WTC11 (cell line): ENCODE measurements at regions not wholly inside any gene's neighbourhood (a gene's known extent, or its start where the extent isn't known, plus 50 kb on each side); places are given as distances from the start of the nearest gene placed in this dataset.

Experiments
- ATAC-seq: fragments of 200-7000 bp; cut with Tn5 transposase; 2 replicates; pipeline ENCODE4 v1.10.0; 2021; ENCODE audit warnings: mild to moderate bottlenecking, moderate library complexity
- CTCF ChIA-PET: fragments of 300-600 bp; sonication (Branson Sonifier 250); formaldehyde crosslinking; loops from one replicate; lab custom pipeline; 2021; ENCODE audit warnings: antibody characterized with exemption; lab: Charles Lee
- POLR2A ChIA-PET: fragments of 350-600 bp; sonication (Branson Sonifier 250); formaldehyde crosslinking; loops from one replicate; lab custom pipeline; 2021; ENCODE audit warnings: antibody characterized with exemption; lab: Charles Lee
- DNase-seq: peaks from one replicate; pipeline ENCODE4 v3.0.0; 2021; ENCODE audit warnings: low spot score
- H3K27ac Mint-ChIP-seq: 2 replicates; pipeline ENCODE4 v1.8.0; 2021; ENCODE audit warnings: mixed read lengths
- H3K27me3 Mint-ChIP-seq: 2 replicates; pipeline ENCODE4 v1.8.0; 2021; ENCODE audit warnings: low read depth, mild to moderate bottlenecking, moderate library complexity, mixed read lengths
- H3K36me3 Mint-ChIP-seq: 2 replicates; pipeline ENCODE4 v1.8.0; 2021; ENCODE audit warnings: mixed read lengths
- H3K4me1 Mint-ChIP-seq: 2 replicates; pipeline ENCODE4 v1.8.0; 2022; ENCODE audit warnings: mixed read lengths
- H3K4me3 Mint-ChIP-seq: 2 replicates; pipeline ENCODE4 v1.8.0; 2021; ENCODE audit warnings: mild to moderate bottlenecking, moderate library complexity, mixed read lengths
- H3K9me3 Mint-ChIP-seq: 2 replicates; pipeline ENCODE4 v1.8.0; 2021; ENCODE audit warnings: mixed read lengths
- ATF1 ChIP-seq: sonication (generic); formaldehyde crosslinking; IDR thresholded peaks from 2 replicates; pipeline ENCODE4 v1.8.1; 2023; ENCODE audit warnings: mild to moderate bottlenecking, moderate library complexity, missing genetic modification reagents
- CBFB ChIP-seq: sonication (generic); formaldehyde crosslinking; IDR thresholded peaks from 2 replicates; pipeline ENCODE4 v1.8.1; 2022; ENCODE audit warnings: mild to moderate bottlenecking, low read depth, missing genetic modification reagents
- CREM ChIP-seq: sonication (generic); formaldehyde crosslinking; IDR thresholded peaks from 2 replicates; pipeline ENCODE4 v1.8.1; 2022; ENCODE audit warnings: mild to moderate bottlenecking, missing genetic modification reagents, moderate library complexity
- ELF4 ChIP-seq: sonication (generic); formaldehyde crosslinking; IDR thresholded peaks from 2 replicates; pipeline ENCODE4 v1.8.1; 2022; ENCODE audit warnings: low read depth, mild to moderate bottlenecking, moderate library complexity, missing genetic modification reagents
- EMX1 ChIP-seq: fragments of 250-450 bp; sonication (Bioruptor Pico); IDR thresholded peaks from 2 replicates; pipeline ENCODE4 v1.8.0; 2021; ENCODE audit warnings: mild to moderate bottlenecking
- ESRRA ChIP-seq: sonication (generic); formaldehyde crosslinking; IDR thresholded peaks from 2 replicates; pipeline ENCODE4 v1.8.1; 2022; ENCODE audit warnings: mild to moderate bottlenecking, missing genetic modification reagents, borderline replicate concordance
- ETV6 ChIP-seq: sonication (generic); formaldehyde crosslinking; IDR thresholded peaks from 2 replicates; pipeline ENCODE4 v1.8.1; 2022; ENCODE audit warnings: mild to moderate bottlenecking, missing genetic modification reagents
- FOXJ3 ChIP-seq: sonication (generic); formaldehyde crosslinking; IDR thresholded peaks from 2 replicates; pipeline ENCODE4 v1.9.0; 2021; ENCODE audit warnings: missing genetic modification reagents, mild to moderate bottlenecking, borderline replicate concordance
- GABPB1 ChIP-seq: sonication (generic); formaldehyde crosslinking; IDR thresholded peaks from 2 replicates; pipeline ENCODE4 v1.8.1; 2023; ENCODE audit warnings: mild to moderate bottlenecking, missing genetic modification reagents
- NFATC4 ChIP-seq: fragments of 250-450 bp; sonication (Bioruptor Pico); IDR thresholded peaks from 2 replicates; pipeline ENCODE4 v1.9.0; 2021; ENCODE audit warnings: mild to moderate bottlenecking
- NFE2L1 ChIP-seq: sonication (generic); formaldehyde crosslinking; IDR thresholded peaks from 2 replicates; pipeline ENCODE4 v1.8.1; 2023; ENCODE audit warnings: missing genetic modification reagents
- RORB ChIP-seq: fragments of 250-450 bp; sonication (Bioruptor Pico); IDR thresholded peaks from 2 replicates; pipeline ENCODE4 v1.9.0; 2021; ENCODE audit warnings: mild to moderate bottlenecking
- SOX15 ChIP-seq: fragments of 250-450 bp; sonication (Bioruptor Pico); IDR thresholded peaks from 2 replicates; pipeline ENCODE4 v1.9.0; 2021; ENCODE audit warnings: mild to moderate bottlenecking
- TEAD1 ChIP-seq: sonication (generic); formaldehyde crosslinking; IDR thresholded peaks from 2 replicates; pipeline ENCODE4 v1.8.0; 2022; ENCODE audit warnings: mild to moderate bottlenecking, missing genetic modification reagents
- ZNF121 ChIP-seq: sonication (generic); formaldehyde crosslinking; IDR thresholded peaks from 2 replicates; pipeline ENCODE4 v1.8.0; 2023; ENCODE audit warnings: missing genetic modification reagents
- ZNF219 ChIP-seq: sonication (generic); formaldehyde crosslinking; IDR thresholded peaks from 2 replicates; pipeline ENCODE4 v1.8.0; 2023; ENCODE audit warnings: missing genetic modification reagents, mild to moderate bottlenecking, borderline replicate concordance
- ZNF416 ChIP-seq: fragments of 250-450 bp; sonication (Bioruptor Pico); IDR thresholded peaks from 2 replicates; pipeline ENCODE4 v1.9.0; 2021; ENCODE audit warnings: mild to moderate bottlenecking, inconsistent platforms
- TF ChIP-seq, protein P1 (sequence below): fragments of 250-450 bp; sonication (Bioruptor Pico); IDR thresholded peaks from 2 replicates; pipeline ENCODE4 v1.8.0; 2021; ENCODE audit warnings: mild to moderate bottlenecking
- TF ChIP-seq, protein P2 (sequence below): sonication (generic); formaldehyde crosslinking; IDR thresholded peaks from 2 replicates; pipeline ENCODE4 v1.8.1; 2022; ENCODE audit warnings: low read depth, missing genetic modification reagents, borderline replicate concordance
- TF ChIP-seq, protein P3 (sequence below): sonication (generic); formaldehyde crosslinking; IDR thresholded peaks from 2 replicates; pipeline ENCODE4 v1.8.1; 2023; ENCODE audit warnings: mild to moderate bottlenecking, missing genetic modification reagents
- TF ChIP-seq, protein P4 (sequence below): fragments of 250-450 bp; sonication (Bioruptor Pico); IDR thresholded peaks from 2 replicates; pipeline ENCODE4 v1.9.0; 2021; ENCODE audit warnings: mild to moderate bottlenecking
- TF ChIP-seq, protein P5 (sequence below): sonication (generic); formaldehyde crosslinking; IDR thresholded peaks from 2 replicates; pipeline ENCODE4 v1.8.1; 2023; ENCODE audit warnings: mild to moderate bottlenecking, moderate library complexity, missing genetic modification reagents
- TF ChIP-seq, protein P6 (sequence below): sonication (generic); formaldehyde crosslinking; IDR thresholded peaks from 2 replicates; pipeline ENCODE4 v1.8.1; 2022; ENCODE audit warnings: missing genetic modification reagents, borderline replicate concordance
- TF ChIP-seq, protein P7 (sequence below): fragments of 250-450 bp; sonication (Bioruptor Pico); IDR thresholded peaks from 2 replicates; pipeline ENCODE4 v1.9.0; 2021; ENCODE audit warnings: moderate library complexity, mild to moderate bottlenecking, inconsistent platforms, borderline replicate concordance

DNA sequence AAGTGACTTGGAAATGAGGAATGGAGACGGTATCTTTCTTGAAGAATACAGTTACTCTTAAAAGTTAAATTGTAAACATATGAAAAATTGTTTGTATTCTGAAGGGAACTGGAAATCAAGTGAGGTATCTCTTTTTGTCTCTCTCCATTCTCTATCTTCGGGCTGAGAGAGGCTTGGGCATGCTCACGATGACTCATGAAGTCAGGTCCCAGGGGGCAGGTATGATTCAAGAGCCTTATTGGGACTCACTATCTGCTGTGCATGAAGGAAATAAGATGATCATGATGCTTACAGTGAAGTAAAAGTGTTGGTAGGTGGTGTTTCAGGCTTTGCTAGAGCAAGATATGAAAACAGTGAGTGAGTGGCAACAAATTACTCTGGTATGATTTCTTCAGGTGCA, 200.4 kb upstream of the PITX2 start (continued):
- TF ChIP-seq NFE2L1 (CRISPR knock-in tag) (no peak), ZNF219 (CRISPR knock-in tag) (no peak), GABPB1 (CRISPR knock-in tag) (no peak), SOX15 (CRISPR knock-in tag) (no peak)
- TF ChIP-seq, protein P1, sequence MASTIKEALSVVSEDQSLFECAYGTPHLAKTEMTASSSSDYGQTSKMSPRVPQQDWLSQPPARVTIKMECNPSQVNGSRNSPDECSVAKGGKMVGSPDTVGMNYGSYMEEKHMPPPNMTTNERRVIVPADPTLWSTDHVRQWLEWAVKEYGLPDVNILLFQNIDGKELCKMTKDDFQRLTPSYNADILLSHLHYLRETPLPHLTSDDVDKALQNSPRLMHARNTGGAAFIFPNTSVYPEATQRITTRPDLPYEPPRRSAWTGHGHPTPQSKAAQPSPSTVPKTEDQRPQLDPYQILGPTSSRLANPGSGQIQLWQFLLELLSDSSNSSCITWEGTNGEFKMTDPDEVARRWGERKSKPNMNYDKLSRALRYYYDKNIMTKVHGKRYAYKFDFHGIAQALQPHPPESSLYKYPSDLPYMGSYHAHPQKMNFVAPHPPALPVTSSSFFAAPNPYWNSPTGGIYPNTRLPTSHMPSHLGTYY (CRISPR knock-in tag): no peak
- TF ChIP-seq, protein P2, sequence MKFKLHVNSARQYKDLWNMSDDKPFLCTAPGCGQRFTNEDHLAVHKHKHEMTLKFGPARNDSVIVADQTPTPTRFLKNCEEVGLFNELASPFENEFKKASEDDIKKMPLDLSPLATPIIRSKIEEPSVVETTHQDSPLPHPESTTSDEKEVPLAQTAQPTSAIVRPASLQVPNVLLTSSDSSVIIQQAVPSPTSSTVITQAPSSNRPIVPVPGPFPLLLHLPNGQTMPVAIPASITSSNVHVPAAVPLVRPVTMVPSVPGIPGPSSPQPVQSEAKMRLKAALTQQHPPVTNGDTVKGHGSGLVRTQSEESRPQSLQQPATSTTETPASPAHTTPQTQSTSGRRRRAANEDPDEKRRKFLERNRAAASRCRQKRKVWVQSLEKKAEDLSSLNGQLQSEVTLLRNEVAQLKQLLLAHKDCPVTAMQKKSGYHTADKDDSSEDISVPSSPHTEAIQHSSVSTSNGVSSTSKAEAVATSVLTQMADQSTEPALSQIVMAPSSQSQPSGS (CRISPR knock-in tag): no peak

DNA sequence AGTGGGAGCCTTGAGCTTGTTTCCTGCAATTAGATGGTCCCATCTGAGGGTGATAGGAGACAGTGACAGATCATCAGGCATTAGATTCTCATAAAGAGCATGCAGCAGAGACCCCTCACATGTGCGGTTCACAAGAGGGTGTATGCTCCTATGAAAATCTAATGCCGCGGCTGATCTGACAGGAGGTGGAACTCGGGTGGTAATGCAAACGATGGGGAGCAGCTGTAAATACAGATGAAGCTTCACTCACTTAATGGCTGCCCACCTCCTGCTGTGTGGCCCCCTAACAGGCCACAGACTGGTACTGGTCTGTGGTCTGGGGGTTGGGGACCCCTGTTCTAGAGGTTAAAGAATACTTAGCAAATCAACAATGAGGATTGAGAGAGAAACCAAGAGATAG, 201.5 kb upstream of the PITX2 start:
- ChIA-PET CTCF (no interaction called here), POLR2A (no interaction called here)
- TF ChIP-seq, protein P3, sequence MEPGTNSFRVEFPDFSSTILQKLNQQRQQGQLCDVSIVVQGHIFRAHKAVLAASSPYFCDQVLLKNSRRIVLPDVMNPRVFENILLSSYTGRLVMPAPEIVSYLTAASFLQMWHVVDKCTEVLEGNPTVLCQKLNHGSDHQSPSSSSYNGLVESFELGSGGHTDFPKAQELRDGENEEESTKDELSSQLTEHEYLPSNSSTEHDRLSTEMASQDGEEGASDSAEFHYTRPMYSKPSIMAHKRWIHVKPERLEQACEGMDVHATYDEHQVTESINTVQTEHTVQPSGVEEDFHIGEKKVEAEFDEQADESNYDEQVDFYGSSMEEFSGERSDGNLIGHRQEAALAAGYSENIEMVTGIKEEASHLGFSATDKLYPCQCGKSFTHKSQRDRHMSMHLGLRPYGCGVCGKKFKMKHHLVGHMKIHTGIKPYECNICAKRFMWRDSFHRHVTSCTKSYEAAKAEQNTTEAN (CRISPR knock-in tag): no peak
- no peak for TF ChIP-seq NFATC4
- no peak for TF ChIP-seq CBFB (CRISPR knock-in tag)
- TF ChIP-seq, protein P4, sequence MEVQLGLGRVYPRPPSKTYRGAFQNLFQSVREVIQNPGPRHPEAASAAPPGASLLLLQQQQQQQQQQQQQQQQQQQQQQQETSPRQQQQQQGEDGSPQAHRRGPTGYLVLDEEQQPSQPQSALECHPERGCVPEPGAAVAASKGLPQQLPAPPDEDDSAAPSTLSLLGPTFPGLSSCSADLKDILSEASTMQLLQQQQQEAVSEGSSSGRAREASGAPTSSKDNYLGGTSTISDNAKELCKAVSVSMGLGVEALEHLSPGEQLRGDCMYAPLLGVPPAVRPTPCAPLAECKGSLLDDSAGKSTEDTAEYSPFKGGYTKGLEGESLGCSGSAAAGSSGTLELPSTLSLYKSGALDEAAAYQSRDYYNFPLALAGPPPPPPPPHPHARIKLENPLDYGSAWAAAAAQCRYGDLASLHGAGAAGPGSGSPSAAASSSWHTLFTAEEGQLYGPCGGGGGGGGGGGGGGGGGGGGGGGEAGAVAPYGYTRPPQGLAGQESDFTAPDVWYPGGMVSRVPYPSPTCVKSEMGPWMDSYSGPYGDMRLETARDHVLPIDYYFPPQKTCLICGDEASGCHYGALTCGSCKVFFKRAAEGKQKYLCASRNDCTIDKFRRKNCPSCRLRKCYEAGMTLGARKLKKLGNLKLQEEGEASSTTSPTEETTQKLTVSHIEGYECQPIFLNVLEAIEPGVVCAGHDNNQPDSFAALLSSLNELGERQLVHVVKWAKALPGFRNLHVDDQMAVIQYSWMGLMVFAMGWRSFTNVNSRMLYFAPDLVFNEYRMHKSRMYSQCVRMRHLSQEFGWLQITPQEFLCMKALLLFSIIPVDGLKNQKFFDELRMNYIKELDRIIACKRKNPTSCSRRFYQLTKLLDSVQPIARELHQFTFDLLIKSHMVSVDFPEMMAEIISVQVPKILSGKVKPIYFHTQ: no peak
- no peak for TF ChIP-seq ATF1 (CRISPR knock-in tag)
- TF ChIP-seq ESRRA: no peak
- TF ChIP-seq, protein P5, sequence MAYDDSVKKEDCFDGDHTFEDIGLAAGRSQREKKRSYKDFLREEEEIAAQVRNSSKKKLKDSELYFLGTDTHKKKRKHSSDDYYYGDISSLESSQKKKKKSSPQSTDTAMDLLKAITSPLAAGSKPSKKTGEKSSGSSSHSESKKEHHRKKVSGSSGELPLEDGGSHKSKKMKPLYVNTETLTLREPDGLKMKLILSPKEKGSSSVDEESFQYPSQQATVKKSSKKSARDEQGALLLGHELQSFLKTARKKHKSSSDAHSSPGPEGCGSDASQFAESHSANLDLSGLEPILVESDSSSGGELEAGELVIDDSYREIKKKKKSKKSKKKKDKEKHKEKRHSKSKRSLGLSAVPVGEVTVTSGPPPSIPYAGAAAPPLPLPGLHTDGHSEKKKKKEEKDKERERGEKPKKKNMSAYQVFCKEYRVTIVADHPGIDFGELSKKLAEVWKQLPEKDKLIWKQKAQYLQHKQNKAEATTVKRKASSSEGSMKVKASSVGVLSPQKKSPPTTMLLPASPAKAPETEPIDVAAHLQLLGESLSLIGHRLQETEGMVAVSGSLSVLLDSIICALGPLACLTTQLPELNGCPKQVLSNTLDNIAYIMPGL (CRISPR knock-in tag): no peak
- TF ChIP-seq, protein P6, sequence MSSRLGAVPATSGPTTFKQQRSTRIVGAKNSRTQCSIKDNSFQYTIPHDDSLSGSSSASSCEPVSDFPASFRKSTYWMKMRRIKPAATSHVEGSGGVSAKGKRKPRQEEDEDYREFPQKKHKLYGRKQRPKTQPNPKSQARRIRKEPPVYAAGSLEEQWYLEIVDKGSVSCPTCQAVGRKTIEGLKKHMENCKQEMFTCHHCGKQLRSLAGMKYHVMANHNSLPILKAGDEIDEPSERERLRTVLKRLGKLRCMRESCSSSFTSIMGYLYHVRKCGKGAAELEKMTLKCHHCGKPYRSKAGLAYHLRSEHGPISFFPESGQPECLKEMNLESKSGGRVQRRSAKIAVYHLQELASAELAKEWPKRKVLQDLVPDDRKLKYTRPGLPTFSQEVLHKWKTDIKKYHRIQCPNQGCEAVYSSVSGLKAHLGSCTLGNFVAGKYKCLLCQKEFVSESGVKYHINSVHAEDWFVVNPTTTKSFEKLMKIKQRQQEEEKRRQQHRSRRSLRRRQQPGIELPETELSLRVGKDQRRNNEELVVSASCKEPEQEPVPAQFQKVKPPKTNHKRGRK: no peak

DNA sequence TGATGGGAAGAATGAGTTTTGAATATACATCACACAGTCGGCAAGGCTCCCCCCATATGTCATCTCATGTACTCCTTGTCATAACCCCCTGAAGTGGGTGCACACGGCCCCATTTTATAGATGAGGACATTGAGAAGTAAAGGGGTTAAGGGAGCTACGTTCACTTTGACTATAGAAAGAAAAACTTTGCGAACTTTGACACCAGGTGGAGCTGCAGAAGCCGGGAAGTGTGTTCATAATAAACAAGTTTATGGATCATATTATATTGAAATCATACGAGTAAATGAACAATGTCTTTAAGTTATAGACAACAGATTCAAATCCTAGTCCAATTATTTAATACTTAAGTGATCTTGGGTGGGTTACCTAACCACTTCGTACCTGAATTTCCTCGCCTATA, 203.8 kb upstream of the PITX2 start:
- ATAC-seq: no peak
- Mint-ChIP-seq H3K4me1 (no peaks in the 10 kb centered on the region), H3K36me3 (no peaks in the 10 kb centered on the region), H3K27ac (no peak overlapping the region), H3K9me3 (peaks cover 11% of the 10 kb centered on the region), H3K4me3 (no peak overlapping the region), H3K27me3 (no peaks in the 10 kb centered on the region)
- ChIA-PET POLR2A (no interaction called here), CTCF (no interaction called here)
- no peak for DNase-seq
- TF ChIP-seq RORB (CRISPR knock-in tag): no peak
- TF ChIP-seq, protein P3 (CRISPR knock-in tag): no peak
- TF ChIP-seq ETV6 (CRISPR knock-in tag): no peak
- TF ChIP-seq TEAD1 (CRISPR knock-in tag): no peak
- no peak for TF ChIP-seq CREM (CRISPR knock-in tag)
- TF ChIP-seq EMX1: no peak
- no peak for TF ChIP-seq ZNF416 (CRISPR knock-in tag)
- no peak for TF ChIP-seq ELF4 (CRISPR knock-in tag)
- no peak for TF ChIP-seq FOXJ3
- no peak for TF ChIP-seq SOX15 (CRISPR knock-in tag)
- no peak for TF ChIP-seq ZNF121
- TF ChIP-seq, protein P7, sequence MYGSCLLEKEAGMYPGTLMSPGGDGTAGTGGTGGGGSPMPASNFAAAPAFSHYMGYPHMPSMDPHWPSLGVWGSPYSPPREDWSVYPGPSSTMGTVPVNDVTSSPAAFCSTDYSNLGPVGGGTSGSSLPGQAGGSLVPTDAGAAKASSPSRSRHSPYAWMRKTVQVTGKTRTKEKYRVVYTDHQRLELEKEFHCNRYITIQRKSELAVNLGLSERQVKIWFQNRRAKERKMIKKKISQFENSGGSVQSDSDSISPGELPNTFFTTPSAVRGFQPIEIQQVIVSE (CRISPR knock-in tag): no peak

More for the DNA sequence above, 201.5 kb upstream of the PITX2 start:
- H3K9me3 Mint-ChIP-seq: peaks cover 11% of the 10 kb centered on the region
- no peak overlapping the region for H3K4me3 Mint-ChIP-seq
- no peaks in the 10 kb centered on the region for H3K4me1 Mint-ChIP-seq
- ATAC-seq (no peak), DNase-seq (no peak)
- no peaks in the 10 kb centered on the region for H3K27me3 Mint-ChIP-seq
- H3K36me3 Mint-ChIP-seq: no peaks in the 10 kb centered on the region
- H3K27ac Mint-ChIP-seq: no peak overlapping the region
